Astrocyte of the spinal cord (primary cell): ENCODE measurements at regions not wholly inside any gene's neighbourhood (a gene's known extent, or its start where the extent isn't known, plus 50 kb on each side); places are given as distances from the start of the nearest gene placed in this dataset.

Experiments used
- DNase-seq: peaks from one replicate; pipeline ENCODE4 v3.0.0; 2011; ENCODE audit warnings: low read depth, low spot score
- H3K4me3 ChIP-seq: 2 replicates; pipeline ENCODE4 v1.5.1; 2011; ENCODE audit warnings: low read depth, mild to moderate bottlenecking, low read length, moderate library complexity
- in situ Hi-C: cut with HindIII; loops from 2 replicates; pipeline ENCODE4 v1.10.0; 2017; ENCODE audit warnings: low sequenced_read_pairs
- TF ChIP-seq, protein P1 (sequence below): IDR thresholded peaks from 2 replicates; pipeline ENCODE4 v1.5.1; 2012; ENCODE audit warnings: low read depth, mild to moderate bottlenecking, low read length, inconsistent platforms

DNA sequence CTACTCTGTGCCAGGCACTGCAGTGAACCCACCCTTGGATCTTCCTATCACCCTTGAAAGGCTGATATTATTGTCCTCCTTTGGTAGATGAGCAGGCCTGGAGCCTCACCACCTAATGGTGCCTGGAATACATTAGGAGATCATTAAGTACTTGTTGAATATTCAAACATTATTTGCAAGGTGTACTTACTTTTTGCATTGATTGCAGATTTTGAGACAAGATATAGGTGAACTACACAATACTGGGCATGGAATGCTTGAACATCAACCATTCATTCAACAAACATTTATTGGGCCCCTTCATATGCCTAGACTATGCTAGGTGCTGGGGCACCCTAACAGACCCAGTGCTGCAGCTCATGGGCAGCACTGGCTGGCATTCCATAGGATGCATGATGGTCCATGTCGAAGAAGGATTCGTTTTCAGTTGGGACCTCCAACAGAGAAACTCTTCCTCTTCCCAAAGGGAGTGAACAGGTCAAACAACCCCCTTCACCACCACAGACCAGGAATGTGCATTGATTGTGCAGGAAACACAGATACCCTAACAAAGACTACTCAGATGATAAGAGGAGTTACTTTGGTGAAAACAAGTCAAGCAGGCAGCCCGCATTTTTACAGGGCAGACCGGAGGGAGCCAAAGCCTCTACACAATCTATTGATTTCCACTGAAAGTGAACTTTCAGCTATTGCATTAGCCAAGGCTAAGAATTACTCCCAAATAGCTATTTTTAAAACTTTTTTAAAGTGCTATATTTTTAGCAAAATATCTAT is 149.6 kb upstream of the SH3BP4 start:
- no peak overlapping the region for H3K4me3 ChIP-seq
- in situ Hi-C loops = no loop called here
- TF ChIP-seq, protein P1, sequence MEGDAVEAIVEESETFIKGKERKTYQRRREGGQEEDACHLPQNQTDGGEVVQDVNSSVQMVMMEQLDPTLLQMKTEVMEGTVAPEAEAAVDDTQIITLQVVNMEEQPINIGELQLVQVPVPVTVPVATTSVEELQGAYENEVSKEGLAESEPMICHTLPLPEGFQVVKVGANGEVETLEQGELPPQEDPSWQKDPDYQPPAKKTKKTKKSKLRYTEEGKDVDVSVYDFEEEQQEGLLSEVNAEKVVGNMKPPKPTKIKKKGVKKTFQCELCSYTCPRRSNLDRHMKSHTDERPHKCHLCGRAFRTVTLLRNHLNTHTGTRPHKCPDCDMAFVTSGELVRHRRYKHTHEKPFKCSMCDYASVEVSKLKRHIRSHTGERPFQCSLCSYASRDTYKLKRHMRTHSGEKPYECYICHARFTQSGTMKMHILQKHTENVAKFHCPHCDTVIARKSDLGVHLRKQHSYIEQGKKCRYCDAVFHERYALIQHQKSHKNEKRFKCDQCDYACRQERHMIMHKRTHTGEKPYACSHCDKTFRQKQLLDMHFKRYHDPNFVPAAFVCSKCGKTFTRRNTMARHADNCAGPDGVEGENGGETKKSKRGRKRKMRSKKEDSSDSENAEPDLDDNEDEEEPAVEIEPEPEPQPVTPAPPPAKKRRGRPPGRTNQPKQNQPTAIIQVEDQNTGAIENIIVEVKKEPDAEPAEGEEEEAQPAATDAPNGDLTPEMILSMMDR = no peak
- no peak for DNase-seq

DNA sequence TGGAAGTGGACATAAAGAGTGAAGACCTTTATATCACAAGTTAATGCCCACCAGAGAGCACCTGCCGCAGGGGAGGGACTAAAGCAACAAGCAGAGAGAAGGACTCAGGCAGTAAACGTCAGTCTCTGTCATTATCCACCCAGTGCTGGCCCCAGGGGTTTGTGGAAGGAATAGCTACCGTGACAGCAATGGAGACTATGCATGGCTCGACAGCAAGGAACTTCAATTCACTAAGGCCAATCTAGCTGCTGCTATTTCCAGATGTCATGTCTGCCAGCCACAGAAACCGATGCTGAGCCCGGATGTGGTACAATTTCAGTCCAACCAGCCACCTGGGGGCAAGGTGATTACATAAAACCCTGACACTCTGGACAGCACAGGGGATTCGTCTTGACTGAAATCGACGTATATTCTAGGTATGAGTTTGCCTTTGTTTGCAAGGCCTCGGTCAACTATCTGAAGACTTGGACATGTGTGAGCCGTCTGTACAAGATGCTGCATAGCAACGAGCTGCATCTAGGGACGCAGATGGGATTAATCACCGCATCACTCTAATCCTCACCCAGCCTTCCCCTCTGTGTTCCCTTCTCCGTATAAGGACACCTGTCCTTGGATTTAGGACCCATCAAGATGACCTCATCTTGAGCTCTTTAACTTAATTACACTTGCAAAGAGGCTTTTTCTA is 154.1 kb upstream of the SH3BP4 start:
- DNase-seq = no peak
- TF ChIP-seq, protein P1 = no peak
- no peak overlapping the region for H3K4me3 ChIP-seq
- in situ Hi-C loops = no loop called here

DNA sequence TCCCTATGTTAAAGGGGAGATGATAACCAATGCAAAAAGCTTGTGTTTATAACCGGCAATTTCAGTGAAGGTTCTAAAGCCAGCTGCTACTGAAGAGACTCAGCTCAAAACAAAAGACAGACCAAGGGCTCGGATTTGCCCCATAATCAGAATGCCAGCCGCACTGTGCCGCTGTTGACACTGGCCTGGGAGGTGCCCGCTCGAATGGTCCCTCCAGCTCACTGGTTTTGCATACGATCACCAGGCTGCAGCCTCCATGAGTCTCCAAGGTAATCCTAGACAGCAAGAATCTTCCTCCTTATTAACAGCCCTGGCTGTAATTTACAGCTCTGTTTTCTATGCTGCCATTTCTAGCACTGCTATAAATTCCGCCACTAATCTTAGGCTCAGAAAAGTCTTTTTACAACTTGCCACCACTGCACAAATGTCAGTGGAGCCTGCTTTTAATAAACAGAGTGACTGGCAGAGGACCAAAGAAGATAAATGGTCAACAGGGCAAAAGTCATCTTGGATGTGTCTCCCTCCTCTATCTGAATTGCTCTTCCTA is 155.7 kb upstream of the SH3BP4 start:
- no peak for DNase-seq
- no peak overlapping the region for H3K4me3 ChIP-seq
- in situ Hi-C loops = no loop called here

DNA sequence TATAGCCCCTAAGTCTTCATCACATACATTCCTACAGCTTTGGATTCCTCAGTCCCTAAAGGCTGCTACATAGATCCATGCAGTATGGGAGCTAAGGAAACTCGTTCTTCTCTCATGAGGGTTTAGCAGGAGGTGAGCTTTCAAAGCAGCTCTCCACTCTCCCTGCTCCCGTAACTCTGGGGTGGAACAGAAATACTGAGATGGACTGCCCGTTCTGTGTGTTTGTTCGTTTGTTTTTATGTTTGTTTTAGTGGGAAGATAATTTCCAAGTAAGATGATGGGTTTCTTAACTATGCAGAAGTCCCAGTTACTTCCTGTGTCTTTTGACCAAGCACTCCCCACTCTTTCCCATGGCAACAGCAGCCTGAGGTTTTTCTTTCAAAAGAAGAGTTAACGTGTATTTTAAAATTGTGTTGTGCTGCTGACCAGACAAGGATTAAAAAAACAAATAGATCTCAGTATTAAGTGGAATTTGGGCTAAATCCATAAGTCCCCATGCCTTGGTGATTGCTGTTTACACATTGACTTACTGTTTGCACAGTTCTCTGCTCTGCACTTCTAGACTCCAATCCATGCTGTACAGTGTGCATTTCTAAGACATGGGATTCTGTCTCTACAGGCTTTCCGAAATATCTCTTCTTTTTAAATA is 156.4 kb upstream of the SH3BP4 start:
- TF ChIP-seq, protein P1 = no peak
- peak; percentile 61 for DNase-seq
- in situ Hi-C loops = no loop called here
- H3K4me3 ChIP-seq = no peak overlapping the region

More for the DNA sequence above, 155.7 kb upstream of the SH3BP4 start:
- TF ChIP-seq, protein P1 = no peak

DNA sequence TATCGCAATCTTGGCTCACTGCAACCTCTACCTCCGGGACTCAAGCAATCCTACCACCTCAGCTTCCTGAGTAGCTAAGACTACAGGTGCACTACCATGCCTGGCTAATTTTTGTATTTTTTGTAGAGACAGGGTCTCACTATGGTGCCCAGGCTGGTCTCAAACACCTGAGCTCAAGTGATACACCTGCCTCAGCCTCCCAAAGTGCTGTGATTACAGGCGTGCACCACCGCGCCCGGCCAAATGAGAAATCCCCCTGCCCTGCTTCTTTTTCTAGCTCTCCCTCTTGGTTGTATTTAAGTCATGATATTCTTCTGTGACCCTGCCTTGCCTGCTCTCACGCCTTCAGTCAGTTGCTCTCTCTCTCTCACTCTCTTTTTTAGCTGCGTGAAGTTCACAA is 157.0 kb upstream of the SH3BP4 start:
- H3K4me3 ChIP-seq = no peak overlapping the region
- in situ Hi-C loops = no loop called here
- no peak for DNase-seq
- TF ChIP-seq, protein P1 = no peak

DNA sequence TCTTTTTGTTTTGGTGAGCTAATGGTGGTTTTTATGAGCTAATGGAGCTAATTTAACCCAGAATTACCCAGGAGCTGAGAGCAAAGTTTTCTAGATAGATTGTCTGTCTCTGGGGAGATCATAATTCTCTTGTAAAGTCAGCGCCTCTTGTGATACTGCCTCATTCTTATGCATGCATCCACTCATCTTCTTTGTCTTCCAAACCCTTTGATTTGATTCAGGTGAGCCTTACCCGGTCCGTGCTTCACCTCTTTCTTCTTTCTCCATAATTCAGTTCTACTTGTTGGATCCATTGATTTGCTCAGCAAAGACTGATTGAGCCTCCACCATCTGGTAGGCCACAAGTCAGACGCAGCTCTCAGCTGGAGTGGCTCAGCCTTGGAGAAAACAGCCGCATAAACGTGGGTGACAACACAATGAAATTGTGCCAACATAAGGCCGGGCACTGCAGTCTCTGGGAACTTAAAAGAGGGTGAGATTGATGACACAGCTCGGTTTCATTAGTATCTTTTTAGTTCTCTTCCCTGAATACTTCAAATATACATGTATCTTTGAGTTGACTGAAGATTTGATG is 158.5 kb upstream of the SH3BP4 start:
- in situ Hi-C loops = no loop called here
- TF ChIP-seq, protein P1 = no peak
- H3K4me3 ChIP-seq = no peak overlapping the region
- no peak for DNase-seq
